ENCODE measurements at regions not wholly inside any gene's neighbourhood (a gene's known extent, or its start where the extent isn't known, plus 50 kb on each side); places are given as distances from the start of the nearest gene placed in this dataset.
"Not testable (repeated sequence)": the region's sequence is repeated elsewhere in the genome, so short reads cannot be mapped to it uniquely, and the experiment has no call there.

GRCh38 chr7:84735677-84736076 lies 451.2 kb downstream of the SEMA3D start:
- no peak for DNase-seq (ENCODE audit: low spot score)

DNA sequence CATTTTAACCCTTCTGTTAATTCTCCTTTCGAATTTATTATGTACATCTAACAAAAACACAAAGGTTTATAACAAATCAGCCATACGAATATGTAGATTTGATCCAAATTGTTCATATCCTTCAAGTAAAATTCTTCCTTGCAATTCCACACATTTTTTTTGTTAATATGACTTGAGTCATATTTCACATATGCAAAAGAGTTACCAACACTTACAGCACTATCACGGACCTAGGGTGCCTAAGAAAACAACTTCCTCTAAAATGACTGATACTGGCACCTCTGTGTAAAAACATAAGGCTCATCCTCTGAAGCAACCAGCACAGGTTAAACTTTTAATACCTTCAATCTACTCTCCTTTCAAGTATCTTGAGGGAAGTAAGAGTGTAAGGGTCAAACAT lies 451.8 kb downstream of the SEMA3D start:
- DNase-seq (ENCODE audit: low spot score) = no peak

DNA sequence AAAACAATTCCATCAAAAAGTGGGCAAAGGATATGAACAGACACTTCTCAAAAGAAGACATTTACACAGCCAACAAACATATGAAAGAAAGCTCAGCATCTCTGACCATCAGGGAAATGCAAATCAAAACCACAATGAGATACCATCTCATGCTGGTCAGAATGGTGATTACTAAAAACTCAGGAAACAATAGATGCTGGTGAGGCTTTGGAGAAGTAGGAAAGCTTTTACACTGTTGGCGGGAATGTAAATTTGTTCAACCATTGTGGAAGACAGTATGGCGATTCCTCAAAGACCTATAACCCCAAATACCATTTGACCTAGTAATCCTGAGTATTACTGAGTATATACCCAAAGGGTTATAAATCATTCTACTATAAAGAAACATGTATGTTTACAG lies 452.9 kb downstream of the SEMA3D start:
- DNase-seq (ENCODE audit: low spot score) = not testable (repeated sequence)

DNA sequence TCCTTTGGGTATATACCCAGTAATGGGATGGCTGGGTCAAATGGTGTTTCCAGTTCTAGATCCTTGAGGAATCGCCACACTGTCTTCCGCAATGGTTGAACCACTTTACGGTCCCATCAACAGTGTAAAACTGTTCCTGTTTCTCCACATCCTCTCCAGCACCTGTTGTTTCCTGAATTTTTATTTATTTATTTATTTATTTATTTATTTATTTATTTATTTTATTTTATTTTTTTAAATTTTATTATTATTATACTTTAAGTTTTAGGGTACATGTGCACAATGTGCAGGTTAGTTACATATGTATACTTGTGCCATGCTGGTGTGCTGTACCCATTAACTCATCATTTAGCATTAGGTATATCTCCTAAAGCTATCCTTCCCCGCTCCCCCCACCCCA lies 456.0 kb downstream of the SEMA3D start:
- not testable (repeated sequence) for DNase-seq (ENCODE audit: low spot score)

DNA sequence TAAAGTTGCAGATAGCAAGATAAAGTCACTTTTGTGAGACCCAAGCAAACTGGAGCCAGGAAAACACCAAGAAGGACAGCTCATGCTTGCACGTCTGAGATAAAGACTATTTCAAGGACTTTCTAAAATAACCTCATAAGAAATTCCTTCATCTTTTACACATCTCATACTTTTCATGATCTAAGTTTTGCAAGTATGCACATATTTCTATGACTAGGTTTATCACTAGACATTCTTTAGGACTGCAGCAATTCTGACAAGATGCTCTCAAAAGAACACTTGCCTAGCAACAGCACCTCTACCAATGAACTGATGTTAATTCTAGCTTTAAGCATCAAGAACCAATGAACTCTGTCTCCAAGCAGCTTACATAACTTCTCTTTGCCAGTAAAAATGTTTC lies 457.6 kb downstream of the SEMA3D start:
- no peak for DNase-seq (ENCODE audit: low spot score)

GRCh38 chr7:84722734-84723133 lies 464.1 kb downstream of the SEMA3D start:
- no peak for DNase-seq (ENCODE audit: low spot score)

GRCh38 chr7:84722086-84722485 lies 464.8 kb downstream of the SEMA3D start:
- DNase-seq (ENCODE audit: low spot score) = no peak

DNA sequence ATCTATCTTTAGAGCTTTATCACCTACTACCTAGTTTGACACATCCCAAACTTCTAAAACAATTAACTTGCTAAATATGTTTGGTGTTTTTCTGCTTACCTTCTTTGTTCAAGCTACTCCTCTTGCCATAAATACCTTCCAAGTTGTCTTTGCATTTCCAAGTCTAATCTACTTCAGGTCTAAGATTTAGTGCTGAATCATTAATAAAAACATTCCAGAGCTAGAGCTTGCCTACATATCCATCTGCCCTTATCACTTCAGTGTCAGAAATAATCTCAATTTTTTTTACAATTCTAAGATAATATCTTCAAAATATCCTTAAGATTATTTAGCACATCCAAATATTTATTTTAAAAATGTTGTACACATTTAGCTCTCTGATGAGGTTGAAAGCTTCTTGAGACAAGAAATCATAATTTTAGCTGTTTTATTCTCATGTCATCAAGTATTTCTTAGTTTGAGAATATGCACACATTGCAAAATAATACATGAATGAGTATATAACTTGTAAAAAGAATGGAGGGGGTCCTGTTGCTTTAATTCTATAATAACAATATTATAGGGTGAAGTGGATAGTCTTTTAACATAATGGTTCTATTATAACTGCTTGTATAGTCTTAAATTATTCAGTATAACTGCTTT lies 466.3 kb downstream of the SEMA3D start:
- DNase-seq (ENCODE audit: low spot score) = no peak

GRCh38 chr7:84714765-84715164 lies 472.1 kb downstream of the SEMA3D start:
- DNase-seq (ENCODE audit: low spot score) = no peak

GRCh38 chr7:84712374-84713121 lies 474.3 kb downstream of the SEMA3D start:
- DNase-seq (ENCODE audit: low spot score) = no peak

GRCh38 chr7:84710538-84710937 lies 476.3 kb downstream of the SEMA3D start:
- not testable (repeated sequence) for DNase-seq (ENCODE audit: low spot score)

- DNase-seq (ENCODE audit: low spot score) = no peak
Measured at GRCh38 chr7:84705706-84706105, 481.1 kb downstream of the SEMA3D start.

- no peak for DNase-seq (ENCODE audit: low spot score)
Measured at GRCh38 chr7:84705079-84705478, 481.8 kb downstream of the SEMA3D start.

GRCh38 chr7:84704380-84704779 lies 482.5 kb downstream of the SEMA3D start:
- no peak for DNase-seq (ENCODE audit: low spot score)

GRCh38 chr7:84701524-84702306 lies 485.1 kb downstream of the SEMA3D start:
- no peak for DNase-seq (ENCODE audit: low spot score)

DNA sequence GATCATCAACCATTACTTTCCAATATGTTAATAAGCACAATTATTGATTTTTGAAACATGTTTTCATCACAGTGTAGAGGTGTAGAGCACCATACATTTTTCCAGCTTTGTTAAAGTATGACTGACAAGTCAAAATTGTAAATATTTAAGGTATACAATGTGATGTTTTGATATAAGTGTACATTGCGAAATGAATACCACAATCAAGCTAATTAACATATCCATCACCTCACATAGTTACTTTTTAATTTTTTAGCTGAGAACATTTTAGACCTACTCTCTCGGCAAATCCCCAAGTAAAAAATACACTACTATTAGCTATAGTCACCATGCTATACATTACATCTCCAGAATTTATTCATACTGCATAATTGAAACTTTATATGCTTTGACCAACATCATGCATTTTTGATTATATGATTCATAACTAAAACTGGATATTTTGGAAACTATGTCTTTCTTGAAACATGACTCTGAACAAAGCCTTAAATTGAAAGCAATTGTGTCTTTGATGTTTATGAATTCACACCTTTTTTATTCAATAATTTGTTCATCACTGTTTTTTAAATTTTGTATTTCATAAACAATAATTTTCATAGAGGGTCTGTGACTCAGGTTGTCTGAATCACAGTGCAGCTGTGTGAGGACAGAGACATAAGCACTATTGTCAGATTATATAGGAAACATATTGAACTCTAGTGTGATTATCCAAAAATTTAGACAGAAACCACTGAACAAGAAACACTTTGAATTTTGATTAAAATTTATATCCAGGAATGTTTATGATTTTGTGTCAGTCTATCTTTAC lies 486.1 kb downstream of the SEMA3D start:
- no peak for DNase-seq (ENCODE audit: low spot score)

GRCh38 chr7:84697506-84697905 lies 489.4 kb downstream of the SEMA3D start:
- DNase-seq (ENCODE audit: low spot score) = no peak

GRCh38 chr7:84693483-84693882 lies 493.4 kb downstream of the SEMA3D start:
- DNase-seq (ENCODE audit: low spot score) = no peak

DNA sequence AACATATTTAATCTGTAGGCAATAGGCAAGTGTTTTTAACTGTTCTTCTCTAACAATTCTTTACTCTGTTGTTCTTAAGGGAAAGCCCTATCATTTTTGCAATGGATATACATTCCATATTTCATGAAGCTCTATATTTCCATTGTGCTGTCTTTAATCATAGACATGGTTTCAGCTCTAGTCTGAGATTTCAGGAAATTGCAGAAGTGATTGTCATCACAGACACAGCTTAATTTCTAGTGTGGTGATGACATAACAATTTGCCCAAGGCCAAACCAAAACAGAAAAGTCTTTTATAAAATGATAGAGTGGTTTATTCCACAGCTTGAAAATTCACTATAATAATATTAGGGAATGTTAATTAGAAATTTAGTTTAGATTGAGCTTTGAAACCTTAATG lies 494.1 kb upstream of the SEMA3A start:
- no peak for DNase-seq (ENCODE audit: low spot score)

- no peak for DNase-seq (ENCODE audit: low spot score)
Measured at GRCh38 chr7:84686373-84686772, 491.8 kb upstream of the SEMA3A start.

DNA sequence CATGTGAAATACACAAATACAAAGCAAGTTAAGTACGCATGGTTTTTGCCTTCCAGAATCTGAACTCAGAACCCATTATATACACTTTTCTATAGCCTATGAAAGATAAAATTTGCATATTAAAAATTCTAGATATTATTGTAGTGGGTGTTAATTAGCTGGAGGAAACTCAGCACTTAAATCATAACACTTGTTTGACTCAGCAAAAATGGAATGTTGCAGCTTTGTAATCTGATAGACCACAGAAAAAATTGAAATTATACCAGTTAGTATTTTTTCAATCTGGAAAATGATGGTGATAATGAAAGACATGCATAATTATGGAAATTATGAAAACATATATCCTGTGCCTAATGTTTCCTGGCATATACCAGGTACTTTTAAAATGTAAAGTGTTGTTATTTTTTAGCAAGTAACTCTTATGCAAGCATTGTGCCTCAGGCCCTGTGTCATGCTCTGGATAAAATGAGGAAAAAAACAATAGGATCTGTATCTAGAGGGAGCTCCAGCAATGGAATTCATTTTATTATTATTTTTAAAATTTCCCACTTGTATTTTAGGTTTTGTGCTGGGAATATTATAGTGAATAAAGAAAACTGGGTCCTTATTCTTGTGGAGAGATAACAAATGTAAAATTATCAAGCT lies 490.4 kb upstream of the SEMA3A start:
- DNase-seq (ENCODE audit: low spot score) = no peak

Data from ureter (tissue), 1 donor.